GM13977 (cell line): ENCODE measurements at regions not wholly inside any gene's neighbourhood (a gene's known extent, or its start where the extent isn't known, plus 50 kb on each side); places are given as distances from the start of the nearest gene placed in this dataset.

Experiments
- DNase-seq: peaks from one replicate; pipeline ENCODE4 v3.0.0; 2012; ENCODE audit warnings: low spot score
- CTCF ChIP-seq: IDR thresholded peaks from 2 replicates; pipeline ENCODE4 v1.5.1; 2012; ENCODE audit warnings: mild to moderate bottlenecking, control low read depth; ENCODE audit not compliant: insufficient read depth; ENCODE audit errors: extremely low read depth, missing control alignments
- in situ Hi-C: fragments of 300-500 bp; cut with MboI; formaldehyde crosslinking; loops from one replicate; pipeline ENCODE4 v1.12.0; 2022; ENCODE audit warnings: low sequenced_read_pairs, low pct_unique_long_range_greater_than_20kb, mixed read lengths, inconsistent platforms; ENCODE audit not compliant: unreplicated experiment

GRCh38 chr2:122794100-122794499 lies 1038.6 kb downstream of the TSN start:
- in situ Hi-C loops, result no loop called here
- TF ChIP-seq CTCF, result no peak
- no peak for DNase-seq

- TF ChIP-seq CTCF, result no peak
- in situ Hi-C loops, result no loop called here
- no peak for DNase-seq
These were observed 1040.3 kb downstream of the TSN start for GRCh38 chr2:122795763-122796162.

- no peak for TF ChIP-seq CTCF
- in situ Hi-C loops, result no loop called here
- DNase-seq, result no peak
These were observed 1043.9 kb downstream of the TSN start for GRCh38 chr2:122799391-122799790.

GRCh38 chr2:122800781-122801180 lies 1045.3 kb downstream of the TSN start:
- TF ChIP-seq CTCF, result no peak
- DNase-seq, result no peak
- in situ Hi-C loops, result no loop called here

- no peak for DNase-seq
- in situ Hi-C loops, result no loop called here
- no peak for TF ChIP-seq CTCF
These were observed 1049.0 kb downstream of the TSN start for GRCh38 chr2:122804494-122804893.

GRCh38 chr2:122805346-122805745 lies 1049.9 kb downstream of the TSN start:
- in situ Hi-C loops, result no loop called here
- TF ChIP-seq CTCF, result no peak
- DNase-seq, result no peak
